Sigmoid colon (tissue), 6 donors: ENCODE measurements at regions not wholly inside any gene's neighbourhood (a gene's known extent, or its start where the extent isn't known, plus 50 kb on each side); places are given as distances from the start of the nearest gene placed in this dataset.
"Not testable (repeated sequence)": the region's sequence is repeated elsewhere in the genome, so short reads cannot be mapped to it uniquely, and the experiment has no call there.

ENCODE experiments used
- DNase-seq: peaks from one replicate; pipeline ENCODE4 v3.0.0-alpha.2; 2019
- H3K27ac ChIP-seq, 4 donors: fragments of 200-600 bp; sonication (generic); one replicate each; pipeline ENCODE4 v1.5.1; 2016 to 2019; ENCODE audit warnings: mild to moderate bottlenecking in 1 of 4
- H3K27me3 ChIP-seq, 3 donors: fragments of 200-600 bp; sonication (generic); one replicate each; pipeline ENCODE4 v1.5.1; 2019; ENCODE audit warnings: mild to moderate bottlenecking in 1 of 3
- H3K36me3 ChIP-seq, 4 donors: fragments of 200-600 bp; sonication (generic); one replicate each; pipeline ENCODE4 v1.5.1; 2016 to 2019
- H3K4me1 ChIP-seq, 4 donors: fragments of 200-600 bp; sonication (generic); one replicate each; pipeline ENCODE4 v1.5.1; 2017 to 2019
- H3K4me3 ChIP-seq, 4 donors: fragments of 200-600 bp; sonication (generic); one replicate each; pipeline ENCODE4 v1.5.1; 2017 to 2019; ENCODE audit warnings: mild to moderate bottlenecking in 2 of 4, moderate library complexity in 1 of 4
- H3K9me3 ChIP-seq, 4 donors: fragments of 200-600 bp in 3 of 4; sonication (generic) in 3 of 4; one replicate each; pipeline versions ENCODE4 v1.5.1 to v1.6.1; 2013 to 2019
- WGBS, 2 donors: extraction: QIAGEN DNeasy Blood & Tissue Kit; methylation state at CpG; one replicate each; pipeline ENCODE4 v1.1.7; 2013; 5-methylcytosine and 5-hydroxymethylcytosine counted together
- intact Hi-C: fragments of 100-400 bp; cut with DNase I; formaldehyde crosslinking; loops from one replicate; pipeline ENCODE4 v1.15.1; 2023
- small RNA-seq, 3 donors: library from RNA; depleted of rRNA; stranded (forward); fragments of <200 nt; gene quantifications; one replicate each; pipeline ENCODE3, GENCODE V24; 2016
- donor health status: healthy with polysubstance abuse.
- donor health status: healthy.

GRCh38 chr13:18600366-18600765 lies 581.3 kb downstream of the TUBA3C start:
- H3K4me1 ChIP-seq, H3K36me3 ChIP-seq, H3K27ac ChIP-seq, H3K4me3 ChIP-seq, intact Hi-C loops, H3K27me3 ChIP-seq, H3K9me3 ChIP-seq, DNase-seq: not testable (repeated sequence)
- WGBS, 2 donors = 69 to 85% methylated on average over 21 of the region's 24 CpGs

GRCh38 chr13:18599791-18600211 lies 581.8 kb downstream of the TUBA3C start:
- H3K4me3 ChIP-seq, H3K27ac ChIP-seq, H3K4me1 ChIP-seq, H3K9me3 ChIP-seq, intact Hi-C loops, H3K27me3 ChIP-seq, H3K36me3 ChIP-seq, DNase-seq: not testable (repeated sequence)
- WGBS, 2 donors = 49 to 74% methylated on average over 25 of the region's 25 CpGs

- intact Hi-C loops, H3K36me3 ChIP-seq, H3K27me3 ChIP-seq, H3K9me3 ChIP-seq, H3K27ac ChIP-seq, H3K4me1 ChIP-seq, H3K4me3 ChIP-seq: not testable (repeated sequence)
- 71 to 86% methylated on average over 24 of the region's 24 CpGs for WGBS, 2 donors
- peak; percentile 48 for DNase-seq
These were observed 583.1 kb downstream of the TUBA3C start for GRCh38 chr13:18598543-18598942.

GRCh38 chr13:18597940-18598339 lies 583.7 kb downstream of the TUBA3C start:
- H3K9me3 ChIP-seq, H3K4me1 ChIP-seq, H3K4me3 ChIP-seq, H3K27me3 ChIP-seq, H3K36me3 ChIP-seq, intact Hi-C loops, H3K27ac ChIP-seq: not testable (repeated sequence)
- 82 to 86% methylated on average over 14 of the region's 14 CpGs for WGBS, 2 donors
- DNase-seq = peak; percentile 34

- intact Hi-C loops, H3K4me1 ChIP-seq, DNase-seq, H3K27me3 ChIP-seq, H3K27ac ChIP-seq, H3K4me3 ChIP-seq, H3K36me3 ChIP-seq, H3K9me3 ChIP-seq: not testable (repeated sequence)
- no CpG with 5 or more reads among the region's 1 CpG for WGBS, 2 donors
These were observed 604.5 kb downstream of the TUBA3C start for GRCh38 chr13:18577103-18577502.

- H3K36me3 ChIP-seq, intact Hi-C loops, H3K4me3 ChIP-seq, DNase-seq, H3K27me3 ChIP-seq, H3K27ac ChIP-seq, H3K4me1 ChIP-seq, H3K9me3 ChIP-seq: not testable (repeated sequence)
- 84% methylated on average over 30 of the region's 30 CpGs for WGBS, 2 donors
These were observed 613.7 kb downstream of the TUBA3C start for GRCh38 chr13:18567890-18568289.

Small RNA genes lying in the stretch of these regions (small RNA-seq; reads per million reads assigned to genes)
- 0 reads per million in 3 donors for gene LINC00328-2P
- 0 reads per million in 3 donors for gene RNA5SP24
- gene RNU6-55P = 0 reads per million in 3 donors
- 0 reads per million in 3 donors for gene RNU6-76P
